ENCODE measurements at regions not wholly inside any gene's neighbourhood (a gene's known extent, or its start where the extent isn't known, plus 50 kb on each side); places are given as distances from the start of the nearest gene placed in this dataset.
A peak's percentile ranks its signal among the peaks of the same experiment; 100 is the strongest.

DNA sequence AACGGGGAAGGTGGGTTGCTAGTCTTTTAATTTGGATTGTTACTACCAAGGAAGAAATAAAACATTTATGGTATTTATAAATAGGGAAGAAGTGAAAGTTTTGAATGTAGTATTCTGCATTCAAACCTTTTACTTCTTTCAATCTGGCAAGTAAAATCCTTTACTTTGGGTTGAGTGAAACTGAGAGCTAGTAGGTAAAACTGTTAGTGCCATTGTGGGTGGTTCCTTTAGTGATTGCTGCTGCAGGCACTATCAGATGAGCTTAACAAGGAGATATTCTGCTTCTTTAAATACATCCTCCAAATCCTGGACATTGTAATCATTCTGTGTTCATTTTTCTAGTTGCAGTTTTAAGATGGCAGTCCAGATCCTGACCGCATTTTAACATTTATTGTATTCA, 650.9 kb upstream of the PCDH10 start:
- no peak overlapping the region for H3K9ac ChIP-seq (ENCODE audit: low read depth, low read length)
- H3K79me2 ChIP-seq (ENCODE audit: insufficient read depth, low read length) = no peaks in the 10 kb centered on the region
- no peak overlapping the region for H3K4me3 ChIP-seq (ENCODE audit: low read depth in 1 of 2, low read length in 2 of 2)
- TF ChIP-seq EZH2 (IDR thresholded peaks at IDR 0.05; ENCODE audit: borderline replicate concordance, low read depth, low read length, severe bottlenecking) = no peak
- TF ChIP-seq, protein P1, sequence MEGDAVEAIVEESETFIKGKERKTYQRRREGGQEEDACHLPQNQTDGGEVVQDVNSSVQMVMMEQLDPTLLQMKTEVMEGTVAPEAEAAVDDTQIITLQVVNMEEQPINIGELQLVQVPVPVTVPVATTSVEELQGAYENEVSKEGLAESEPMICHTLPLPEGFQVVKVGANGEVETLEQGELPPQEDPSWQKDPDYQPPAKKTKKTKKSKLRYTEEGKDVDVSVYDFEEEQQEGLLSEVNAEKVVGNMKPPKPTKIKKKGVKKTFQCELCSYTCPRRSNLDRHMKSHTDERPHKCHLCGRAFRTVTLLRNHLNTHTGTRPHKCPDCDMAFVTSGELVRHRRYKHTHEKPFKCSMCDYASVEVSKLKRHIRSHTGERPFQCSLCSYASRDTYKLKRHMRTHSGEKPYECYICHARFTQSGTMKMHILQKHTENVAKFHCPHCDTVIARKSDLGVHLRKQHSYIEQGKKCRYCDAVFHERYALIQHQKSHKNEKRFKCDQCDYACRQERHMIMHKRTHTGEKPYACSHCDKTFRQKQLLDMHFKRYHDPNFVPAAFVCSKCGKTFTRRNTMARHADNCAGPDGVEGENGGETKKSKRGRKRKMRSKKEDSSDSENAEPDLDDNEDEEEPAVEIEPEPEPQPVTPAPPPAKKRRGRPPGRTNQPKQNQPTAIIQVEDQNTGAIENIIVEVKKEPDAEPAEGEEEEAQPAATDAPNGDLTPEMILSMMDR (IDR thresholded peaks at IDR 0.05; ENCODE audit: borderline replicate concordance, extremely low read depth, low read length, poor library complexity, severe bottlenecking) = no peak
- no peaks in the 10 kb centered on the region for H3K4me1 ChIP-seq (ENCODE audit: insufficient read depth, low read length)
- peak overlapping the region; percentile 25; the same call in 1 of the 2 replicates for H2AFZ ChIP-seq (ENCODE audit: low read depth, low read length)
- no peak for ATAC-seq (ENCODE audit: insufficient read depth, low read depth)
- no peaks in the 10 kb centered on the region for H3K27me3 ChIP-seq (ENCODE audit: insufficient read depth, low read length, poor library complexity)
- no peak overlapping the region for H3K4me2 ChIP-seq (ENCODE audit: insufficient read depth, low read length)
- no peaks in the 10 kb centered on the region for H3K36me3 ChIP-seq (ENCODE audit: insufficient read depth, low read length)
- H3K9me3 ChIP-seq (ENCODE audit: insufficient read depth, low read length, severe bottlenecking) = peaks cover 3% of the 10 kb centered on the region
- no peak overlapping the region for H3K27ac ChIP-seq (ENCODE audit: low read length)
- no peaks in the 10 kb centered on the region for H4K20me1 ChIP-seq (ENCODE audit: insufficient read depth, low read length)
- no peak for DNase-seq

DNA sequence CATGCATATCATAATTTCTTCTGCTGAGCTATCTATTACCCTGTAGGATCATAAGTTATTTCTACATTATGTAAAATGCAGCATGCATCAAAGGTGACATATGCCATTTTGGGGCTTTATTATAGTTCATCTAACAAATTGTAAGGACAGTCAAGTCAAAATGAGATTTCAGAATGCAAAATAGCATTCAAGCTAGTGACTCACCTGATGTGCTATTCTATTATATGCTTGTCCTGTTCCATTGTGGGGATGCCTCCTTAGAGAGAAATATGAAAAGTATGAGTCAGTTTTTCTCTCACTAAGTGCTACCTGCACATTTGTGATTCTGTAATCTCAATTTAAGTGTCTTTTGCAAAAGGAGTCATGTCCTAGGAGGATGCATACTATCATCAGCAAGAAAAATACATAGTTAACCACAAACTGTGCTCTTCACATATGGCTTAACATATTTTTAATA, 647.0 kb upstream of the PCDH10 start:
- H3K4me1 ChIP-seq (ENCODE audit: insufficient read depth, low read length) = no peaks in the 10 kb centered on the region
- H3K36me3 ChIP-seq (ENCODE audit: insufficient read depth, low read length) = no peaks in the 10 kb centered on the region
- H3K4me3 ChIP-seq (ENCODE audit: low read depth in 1 of 2, low read length in 2 of 2) = no peak overlapping the region
- no peak overlapping the region for H3K9ac ChIP-seq (ENCODE audit: low read depth, low read length)
- DNase-seq = no peak
- H4K20me1 ChIP-seq (ENCODE audit: insufficient read depth, low read length) = no peaks in the 10 kb centered on the region
- no peaks in the 10 kb centered on the region for H3K27me3 ChIP-seq (ENCODE audit: insufficient read depth, low read length, poor library complexity)
- H3K4me2 ChIP-seq (ENCODE audit: insufficient read depth, low read length) = no peak overlapping the region
- no peaks in the 10 kb centered on the region for H3K9me3 ChIP-seq (ENCODE audit: insufficient read depth, low read length, severe bottlenecking)
- H3K27ac ChIP-seq (ENCODE audit: low read length) = no peak overlapping the region
- H2AFZ ChIP-seq (ENCODE audit: low read depth, low read length) = no peak overlapping the region
- ATAC-seq (ENCODE audit: insufficient read depth, low read depth) = no peak
- no peak for TF ChIP-seq EZH2 (IDR thresholded peaks at IDR 0.05; ENCODE audit: borderline replicate concordance, low read depth, low read length, severe bottlenecking)
- TF ChIP-seq, protein P1 (IDR thresholded peaks at IDR 0.05; ENCODE audit: borderline replicate concordance, extremely low read depth, low read length, poor library complexity, severe bottlenecking) = no peak
- H3K79me2 ChIP-seq (ENCODE audit: insufficient read depth, low read length) = no peaks in the 10 kb centered on the region

DNA sequence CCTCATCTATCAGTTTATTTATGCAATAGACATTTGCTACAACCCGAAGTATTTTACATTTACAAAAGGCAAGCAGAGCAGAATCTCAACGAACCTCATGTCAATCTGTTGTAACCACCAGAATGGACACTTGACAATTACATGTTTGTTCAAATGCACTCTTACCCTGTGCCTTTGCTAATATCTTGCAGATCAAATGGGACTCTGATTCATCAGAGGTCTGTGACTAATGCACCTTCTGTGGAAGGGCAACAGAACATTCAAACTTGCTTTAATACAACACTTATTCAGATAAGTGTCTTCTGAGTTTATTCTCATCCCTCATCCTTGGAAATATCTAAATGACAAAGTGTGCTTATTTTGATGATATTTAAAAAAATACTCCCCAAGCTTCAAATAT, 644.7 kb upstream of the PCDH10 start:
- H3K79me2 ChIP-seq (ENCODE audit: insufficient read depth, low read length) = no peaks in the 10 kb centered on the region
- no peaks in the 10 kb centered on the region for H4K20me1 ChIP-seq (ENCODE audit: insufficient read depth, low read length)
- no peak overlapping the region for H3K9ac ChIP-seq (ENCODE audit: low read depth, low read length)
- no peaks in the 10 kb centered on the region for H3K9me3 ChIP-seq (ENCODE audit: insufficient read depth, low read length, severe bottlenecking)
- H3K4me1 ChIP-seq (ENCODE audit: insufficient read depth, low read length) = no peaks in the 10 kb centered on the region
- H3K4me2 ChIP-seq (ENCODE audit: insufficient read depth, low read length) = no peak overlapping the region
- H3K36me3 ChIP-seq (ENCODE audit: insufficient read depth, low read length) = no peaks in the 10 kb centered on the region
- no peaks in the 10 kb centered on the region for H3K27me3 ChIP-seq (ENCODE audit: insufficient read depth, low read length, poor library complexity)
- no peak overlapping the region for H3K27ac ChIP-seq (ENCODE audit: low read length)
- ATAC-seq (ENCODE audit: insufficient read depth, low read depth) (no peak), DNase-seq (no peak)
- H2AFZ ChIP-seq (ENCODE audit: low read depth, low read length) = no peak overlapping the region
- no peak overlapping the region for H3K4me3 ChIP-seq (ENCODE audit: low read depth in 1 of 2, low read length in 2 of 2)
- no peak for TF ChIP-seq EZH2 (IDR thresholded peaks at IDR 0.05; ENCODE audit: borderline replicate concordance, low read depth, low read length, severe bottlenecking)
- TF ChIP-seq, protein P1 (IDR thresholded peaks at IDR 0.05; ENCODE audit: borderline replicate concordance, extremely low read depth, low read length, poor library complexity, severe bottlenecking) = no peak

DNA sequence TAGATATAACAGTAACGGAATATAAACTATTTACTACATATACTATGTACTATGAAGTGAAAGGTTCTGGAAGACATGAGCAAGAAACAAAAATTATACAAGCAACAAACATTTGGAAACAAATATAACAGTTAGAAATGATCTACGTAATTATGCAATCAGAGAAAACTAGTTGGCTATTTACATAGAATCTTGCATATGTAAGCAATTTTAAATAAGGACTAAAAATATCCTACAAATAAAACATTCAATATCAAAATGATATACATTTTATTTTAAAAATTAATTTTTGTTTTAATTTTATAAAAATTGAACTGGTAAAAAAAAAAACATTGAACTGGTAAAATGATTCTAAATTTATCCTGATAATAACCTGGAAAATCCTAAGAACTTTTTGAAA, 642.5 kb upstream of the PCDH10 start:
- ATAC-seq (ENCODE audit: insufficient read depth, low read depth) (no peak), DNase-seq (no peak)
- H3K36me3 ChIP-seq (ENCODE audit: insufficient read depth, low read length) = no peaks in the 10 kb centered on the region
- TF ChIP-seq, protein P1 (IDR thresholded peaks at IDR 0.05; ENCODE audit: borderline replicate concordance, extremely low read depth, low read length, poor library complexity, severe bottlenecking) = no peak
- TF ChIP-seq EZH2 (IDR thresholded peaks at IDR 0.05; ENCODE audit: borderline replicate concordance, low read depth, low read length, severe bottlenecking) = no peak
- H3K79me2 ChIP-seq (ENCODE audit: insufficient read depth, low read length) = no peaks in the 10 kb centered on the region
- no peaks in the 10 kb centered on the region for H4K20me1 ChIP-seq (ENCODE audit: insufficient read depth, low read length)
- H3K4me2 ChIP-seq (ENCODE audit: insufficient read depth, low read length) = no peak overlapping the region
- no peak overlapping the region for H3K9ac ChIP-seq (ENCODE audit: low read depth, low read length)
- no peaks in the 10 kb centered on the region for H3K27me3 ChIP-seq (ENCODE audit: insufficient read depth, low read length, poor library complexity)
- H3K27ac ChIP-seq (ENCODE audit: low read length) = no peak overlapping the region
- H3K4me3 ChIP-seq (ENCODE audit: low read depth in 1 of 2, low read length in 2 of 2) = no peak overlapping the region
- H3K9me3 ChIP-seq (ENCODE audit: insufficient read depth, low read length, severe bottlenecking) = no peaks in the 10 kb centered on the region
- H2AFZ ChIP-seq (ENCODE audit: low read depth, low read length) = no peak overlapping the region
- no peaks in the 10 kb centered on the region for H3K4me1 ChIP-seq (ENCODE audit: insufficient read depth, low read length)
